T follicular helper cell (primary cell): ENCODE measurements at regions not wholly inside any gene's neighbourhood (a gene's known extent, or its start where the extent isn't known, plus 50 kb on each side); places are given as distances from the start of the nearest gene placed in this dataset.

Experiments
- DNase-seq: peaks from one replicate; pipeline ENCODE4 v3.0.0-alpha.2; 2020; ENCODE audit warnings: low read depth

DNA sequence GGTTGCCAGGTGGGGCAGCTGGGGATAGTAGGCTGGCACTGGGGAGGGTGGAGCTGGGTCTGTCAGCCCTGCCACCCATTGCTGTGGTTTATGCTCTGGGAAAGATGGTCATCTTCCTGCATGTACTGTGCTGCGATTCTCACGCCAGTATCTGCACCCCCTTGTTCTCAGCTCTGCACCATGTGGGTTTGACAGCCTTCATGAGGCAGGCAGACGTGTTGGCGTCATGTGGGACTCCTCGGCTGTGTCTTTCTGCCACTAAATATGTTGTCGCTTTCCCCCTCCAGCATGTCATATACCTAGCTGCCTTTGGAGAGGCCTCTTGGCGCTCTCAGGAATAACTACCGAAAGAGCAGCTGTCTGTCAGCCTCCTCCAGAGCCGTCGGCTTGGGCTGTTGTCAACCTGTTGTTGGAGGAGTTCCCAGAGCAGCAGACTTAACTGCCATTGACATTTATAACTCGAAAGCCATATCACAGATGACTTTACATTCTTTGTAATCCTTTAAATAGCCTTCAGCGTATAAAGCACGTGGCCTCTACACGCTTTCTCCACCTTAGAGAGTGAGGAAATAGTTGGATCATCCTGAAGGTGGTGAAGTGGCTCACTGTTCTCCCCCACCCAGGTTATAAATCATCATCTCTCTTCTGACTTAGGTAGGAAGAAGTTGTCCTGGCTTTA is 80.4 kb upstream of the MGAT5 start:
- DNase-seq = no peak

DNA sequence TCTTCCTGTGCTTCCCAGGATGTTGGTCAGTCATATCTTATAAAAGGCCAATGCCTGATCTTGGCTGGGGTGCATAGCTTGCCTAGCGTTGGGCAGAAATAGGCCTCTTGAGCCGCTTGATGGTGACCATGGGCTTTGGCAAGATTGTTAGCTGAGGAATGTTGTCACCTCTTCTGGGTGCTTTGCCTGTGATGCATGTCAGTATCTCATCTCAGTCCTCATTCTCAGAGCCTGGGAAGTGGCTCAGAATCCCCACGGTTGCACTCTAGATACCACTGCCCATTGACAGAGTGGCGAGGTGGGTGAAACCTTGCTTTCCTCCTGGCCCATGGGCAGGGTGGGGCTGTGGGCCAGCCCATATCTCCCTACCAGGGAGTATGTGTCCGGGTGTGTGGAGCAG is 79.2 kb upstream of the MGAT5 start:
- no peak for DNase-seq

GRCh38 chr2:134175834-134176233 is 78.0 kb upstream of the MGAT5 start:
- DNase-seq = no peak

- DNase-seq = no peak
Observed at GRCh38 chr2:134177351-134177931, 76.4 kb upstream of the MGAT5 start.

DNA sequence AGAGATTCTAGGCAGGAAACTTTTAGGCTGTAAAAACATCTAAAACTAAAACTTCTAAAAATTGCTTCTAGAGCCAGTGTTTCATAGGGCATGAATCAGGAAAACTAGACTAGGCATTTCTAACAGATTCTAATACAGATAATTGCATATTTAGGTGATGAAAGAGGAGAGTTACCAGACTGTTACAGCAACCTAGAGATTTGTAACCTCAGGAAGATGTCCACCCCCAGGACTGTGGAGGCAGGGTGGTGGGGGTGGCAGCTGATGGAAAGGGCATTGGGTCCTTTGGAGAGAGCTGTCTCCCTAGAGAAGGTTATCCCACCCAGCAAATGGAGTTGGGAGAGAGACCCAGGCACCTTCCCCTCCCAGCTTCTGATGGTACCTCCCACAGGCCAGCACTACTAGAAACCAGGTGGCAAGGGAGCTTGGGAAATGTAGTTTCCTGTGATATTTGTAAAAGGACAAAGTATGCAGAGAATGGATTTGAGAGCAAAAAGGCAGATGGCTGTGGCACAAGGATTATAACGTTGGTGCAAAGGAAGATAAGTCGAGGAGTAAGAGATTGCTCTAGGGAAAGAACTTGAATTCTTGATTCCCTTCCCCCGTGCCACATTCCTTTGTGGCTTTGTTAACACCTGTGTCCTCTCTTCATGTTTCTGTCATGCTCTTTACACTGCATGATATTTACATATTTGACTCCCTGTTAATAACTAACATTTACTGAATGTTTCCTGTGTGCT is 75.6 kb upstream of the MGAT5 start:
- no peak for DNase-seq

- peak; percentile 50 for DNase-seq
Observed at GRCh38 chr2:134181219-134181618, 72.7 kb upstream of the MGAT5 start.

DNA sequence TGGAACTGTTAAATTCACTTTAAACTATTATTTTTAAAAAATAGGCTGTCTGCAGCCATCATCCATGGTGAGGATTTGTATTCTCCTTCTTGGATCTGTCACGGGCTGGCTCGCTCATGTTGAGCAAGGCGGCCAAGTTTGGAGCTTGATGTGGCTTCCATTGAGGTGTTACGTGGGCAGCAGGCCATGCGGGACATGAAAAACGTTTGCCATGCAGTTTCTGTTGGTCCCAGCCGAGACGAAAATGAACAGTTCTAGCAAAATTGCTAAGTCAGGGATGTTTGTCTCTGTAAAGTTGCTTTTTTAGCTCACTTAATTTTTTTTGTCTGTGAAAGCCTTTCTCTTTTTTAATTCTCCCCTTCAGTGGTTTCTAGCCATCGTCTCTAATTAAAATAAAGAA is 70.2 kb upstream of the MGAT5 start:
- DNase-seq = no peak

- DNase-seq = no peak
Observed at GRCh38 chr2:134185639-134186038, 68.2 kb upstream of the MGAT5 start.

- no peak for DNase-seq
Observed at GRCh38 chr2:134189009-134189720, 64.7 kb upstream of the MGAT5 start.

DNA sequence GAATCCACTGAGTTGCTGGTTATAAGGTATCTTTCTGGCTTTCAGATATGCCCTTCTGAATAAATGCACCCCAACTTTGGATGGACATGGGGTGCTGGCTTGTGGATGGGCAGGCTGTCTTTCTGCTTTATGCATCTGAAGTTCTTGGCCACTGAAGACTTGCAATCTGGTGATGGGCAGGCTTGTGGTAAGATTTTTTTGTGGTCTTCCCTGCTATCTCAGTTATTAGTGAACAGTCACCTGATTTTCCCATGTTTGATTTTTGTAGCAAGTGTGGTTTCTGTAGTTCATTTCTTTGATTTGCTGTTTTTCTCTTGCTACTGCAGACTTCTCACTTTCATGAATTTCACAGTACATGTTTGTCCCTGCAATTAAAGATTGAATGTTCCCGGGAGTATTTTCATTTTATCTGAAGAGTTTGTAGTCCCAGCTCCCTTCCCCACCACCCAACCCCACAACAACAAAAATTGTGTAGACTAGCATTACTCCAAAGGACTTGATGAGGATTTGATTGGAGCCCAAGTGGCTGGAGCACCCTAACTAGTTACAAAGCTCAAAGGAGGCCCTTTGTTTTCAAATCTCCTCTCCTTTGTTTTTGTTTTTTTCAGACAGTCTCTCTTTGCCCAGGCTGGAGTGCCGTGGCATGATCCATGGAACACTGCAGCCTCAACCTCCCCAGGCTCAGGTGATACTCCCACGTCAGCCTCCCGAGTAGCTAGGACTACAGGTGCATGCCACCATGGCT is 63.6 kb upstream of the MGAT5 start:
- no peak for DNase-seq

DNA sequence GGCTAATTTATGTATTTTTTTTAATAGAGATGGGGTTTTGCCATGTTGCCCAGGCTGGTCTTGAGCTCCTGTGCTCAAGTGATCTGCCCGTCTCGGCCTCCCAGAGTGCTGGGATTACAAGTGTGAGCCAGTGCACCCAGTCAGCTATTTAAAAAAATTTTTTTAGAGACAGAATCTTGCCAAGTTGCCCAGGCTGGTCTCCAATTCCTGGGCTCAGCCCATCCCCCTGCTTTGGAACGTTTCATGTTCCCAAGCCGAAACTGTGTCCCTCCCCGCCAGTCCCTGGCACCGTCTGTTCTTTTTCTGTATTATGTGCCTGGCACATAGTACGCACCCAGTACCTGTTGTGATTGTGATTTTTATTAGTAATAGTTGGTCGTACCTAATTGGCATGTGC is 63.1 kb upstream of the MGAT5 start:
- no peak for DNase-seq

DNA sequence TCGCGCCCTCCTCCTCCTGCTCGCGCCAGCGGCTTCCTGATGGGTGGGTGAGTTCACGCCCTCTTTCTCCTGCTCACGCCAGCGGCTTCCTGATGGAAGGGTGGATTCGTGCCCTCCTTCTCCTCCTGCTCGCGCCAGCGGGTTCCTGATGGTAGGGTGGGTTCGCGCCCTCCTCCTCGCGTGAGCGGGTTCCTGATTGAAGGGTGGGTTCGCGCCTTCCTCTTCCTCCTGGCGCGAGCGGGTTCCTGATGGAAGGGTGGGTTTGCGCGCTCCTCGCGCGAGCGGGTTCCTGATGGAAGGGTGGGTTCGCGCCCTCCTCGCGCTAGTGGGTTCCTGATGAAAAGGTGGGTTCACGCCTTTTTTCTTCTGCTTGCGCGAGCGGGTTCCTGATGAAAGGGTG is 62.0 kb upstream of the MGAT5 start:
- no peak for DNase-seq

DNA sequence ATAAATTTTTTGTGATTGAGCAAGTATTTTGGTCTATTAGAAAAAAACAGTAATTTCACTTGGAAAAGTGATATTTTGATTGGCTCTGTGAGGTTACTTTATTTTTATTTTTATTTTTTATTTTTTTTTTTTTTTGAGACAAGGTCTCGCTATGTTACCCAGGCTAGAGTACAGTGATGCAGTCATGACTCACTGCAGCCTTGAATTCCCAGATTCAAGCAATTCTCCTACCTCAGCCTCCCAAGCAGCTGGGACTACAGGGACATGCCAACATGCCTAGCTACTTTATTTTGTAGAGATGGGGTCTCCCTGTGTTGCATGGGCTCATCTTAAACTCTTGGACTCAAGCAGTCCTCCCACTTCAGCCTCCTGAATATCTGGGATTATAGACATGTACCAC is 60.9 kb upstream of the MGAT5 start:
- DNase-seq = no peak

GRCh38 chr2:134194519-134194918 is 59.4 kb upstream of the MGAT5 start:
- DNase-seq = no peak

DNA sequence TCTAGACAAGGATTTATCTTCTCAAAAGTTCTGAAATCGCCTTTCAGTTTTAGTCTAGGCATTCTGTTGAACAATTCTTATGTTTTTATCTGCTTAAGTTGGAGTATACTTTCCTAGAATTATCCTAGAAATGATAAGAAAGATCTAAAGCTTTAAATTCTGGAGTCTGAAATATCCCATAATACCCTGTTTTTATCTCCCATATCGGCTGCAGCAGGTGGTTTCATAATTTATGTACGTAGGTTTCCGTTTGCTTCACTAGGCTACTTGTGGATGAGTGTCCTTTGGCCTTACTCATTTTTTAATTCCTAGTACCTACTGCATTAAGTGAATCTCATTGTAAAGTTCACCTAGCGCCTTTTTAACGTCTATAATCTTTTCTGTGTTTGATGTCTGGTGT is 58.5 kb upstream of the MGAT5 start:
- no peak for DNase-seq

GRCh38 chr2:134197445-134197844 is 56.4 kb upstream of the MGAT5 start:
- no peak for DNase-seq

DNA sequence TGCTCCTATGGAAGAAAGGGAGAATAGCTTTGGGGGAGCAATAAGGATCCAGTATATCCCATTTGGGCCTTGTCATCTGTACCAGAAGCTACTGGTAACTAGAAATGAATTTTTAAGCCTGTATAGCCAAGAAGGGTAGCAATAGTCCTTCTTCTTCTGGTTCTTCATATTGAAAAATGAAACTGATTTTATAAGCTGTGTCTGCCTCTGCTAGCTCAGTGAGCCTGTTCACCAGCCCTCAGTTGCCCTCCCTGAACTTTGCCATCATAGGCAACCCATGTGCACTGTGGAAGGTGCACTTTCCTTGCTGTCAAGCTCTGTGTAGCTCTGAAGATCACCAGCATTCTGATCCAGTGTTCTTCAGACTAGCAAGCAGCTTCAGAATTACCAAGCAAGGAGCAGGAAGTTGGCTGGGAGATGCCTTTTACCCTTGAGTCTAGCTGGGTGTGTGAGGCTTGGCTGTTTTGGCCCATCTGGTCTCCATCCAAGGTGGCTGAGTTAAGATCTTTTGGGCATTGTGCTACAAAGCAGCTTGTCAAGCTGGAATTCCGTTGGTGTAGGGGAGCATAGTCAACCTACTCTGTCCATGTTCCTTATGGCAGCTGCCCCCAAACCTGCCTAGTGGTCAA is 55.8 kb upstream of the MGAT5 start:
- DNase-seq = no peak

GRCh38 chr2:134199123-134199522 is 54.7 kb upstream of the MGAT5 start:
- no peak for DNase-seq

GRCh38 chr2:134200036-134200618 is 53.7 kb upstream of the MGAT5 start:
- no peak for DNase-seq

DNA sequence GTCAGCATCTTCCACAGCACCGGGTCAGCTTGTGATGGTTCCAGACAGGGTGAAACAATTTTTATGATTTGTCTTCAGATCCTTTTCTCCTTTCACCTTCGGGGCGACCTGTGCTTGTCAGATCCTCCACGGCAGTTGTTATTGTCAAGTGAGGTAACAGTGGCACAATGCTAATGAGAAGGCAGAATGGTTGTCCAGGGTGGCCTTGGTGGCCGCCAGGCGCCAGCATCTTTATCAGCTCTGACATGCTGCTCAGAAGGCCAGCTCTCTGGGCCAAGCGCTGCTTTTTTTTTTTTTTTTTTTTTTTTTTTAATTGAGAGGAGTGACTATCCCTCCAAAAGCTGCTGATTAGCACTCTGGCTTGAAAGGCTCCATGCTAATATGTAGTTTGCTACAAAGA is 52.3 kb upstream of the MGAT5 start:
- no peak for DNase-seq

DNA sequence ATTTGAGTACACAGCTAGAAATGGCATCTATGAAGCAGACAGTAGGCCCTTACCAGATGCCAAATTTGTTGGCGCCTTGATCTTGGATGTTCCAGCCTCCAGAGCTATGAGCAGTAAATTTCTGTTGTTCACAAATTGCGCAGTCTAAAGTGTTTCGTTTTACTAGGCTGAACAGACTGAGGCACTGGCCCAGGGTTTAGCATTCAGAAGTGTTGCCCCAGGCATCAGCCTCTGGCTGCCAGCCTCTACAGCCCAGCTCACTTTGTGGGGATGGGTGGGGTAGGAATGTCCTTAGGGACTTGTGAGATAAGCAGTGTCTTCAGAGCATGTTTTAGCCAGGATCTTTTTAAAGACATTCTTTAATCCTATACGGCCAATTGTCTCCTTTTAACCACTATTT is 51.5 kb upstream of the MGAT5 start:
- no peak for DNase-seq
